ENCODE measurements at regions not wholly inside any gene's neighbourhood (a gene's known extent, or its start where the extent isn't known, plus 50 kb on each side); places are given as distances from the start of the nearest gene placed in this dataset.

DNA sequence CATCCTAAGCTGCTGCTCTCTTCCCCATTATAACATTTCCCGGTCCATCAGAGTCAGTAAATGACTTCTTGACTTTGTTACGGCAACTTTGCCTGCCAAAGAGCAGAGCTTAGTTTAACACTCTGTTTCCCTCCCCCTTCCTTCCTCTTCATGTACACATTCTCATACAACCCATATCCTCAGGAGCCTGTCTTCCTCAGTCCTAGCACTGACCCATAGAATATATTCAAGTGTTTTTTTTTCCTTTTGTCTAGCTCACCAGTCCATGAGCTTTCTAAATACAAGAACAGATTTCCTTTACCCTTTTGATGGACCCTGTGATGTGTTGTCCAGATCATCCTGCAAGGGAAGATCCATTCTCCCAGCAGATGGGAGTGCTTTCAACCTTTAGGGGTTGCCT, 97.0 kb upstream of the MON1B start:
- H3K9me2 ChIP-seq (replicated peaks; ENCODE audit: low read length) = no peaks in the 10 kb centered on the region
- TF ChIP-seq EZH2 (IDR thresholded peaks at IDR 0.05; ENCODE audit: low read length, unreplicated experiment) (no peak), EZH2phosphoT487 (IDR thresholded peaks at IDR 0.05; ENCODE audit: borderline replicate concordance, low read length) (no peak)
- TF ChIP-seq, protein P1, sequence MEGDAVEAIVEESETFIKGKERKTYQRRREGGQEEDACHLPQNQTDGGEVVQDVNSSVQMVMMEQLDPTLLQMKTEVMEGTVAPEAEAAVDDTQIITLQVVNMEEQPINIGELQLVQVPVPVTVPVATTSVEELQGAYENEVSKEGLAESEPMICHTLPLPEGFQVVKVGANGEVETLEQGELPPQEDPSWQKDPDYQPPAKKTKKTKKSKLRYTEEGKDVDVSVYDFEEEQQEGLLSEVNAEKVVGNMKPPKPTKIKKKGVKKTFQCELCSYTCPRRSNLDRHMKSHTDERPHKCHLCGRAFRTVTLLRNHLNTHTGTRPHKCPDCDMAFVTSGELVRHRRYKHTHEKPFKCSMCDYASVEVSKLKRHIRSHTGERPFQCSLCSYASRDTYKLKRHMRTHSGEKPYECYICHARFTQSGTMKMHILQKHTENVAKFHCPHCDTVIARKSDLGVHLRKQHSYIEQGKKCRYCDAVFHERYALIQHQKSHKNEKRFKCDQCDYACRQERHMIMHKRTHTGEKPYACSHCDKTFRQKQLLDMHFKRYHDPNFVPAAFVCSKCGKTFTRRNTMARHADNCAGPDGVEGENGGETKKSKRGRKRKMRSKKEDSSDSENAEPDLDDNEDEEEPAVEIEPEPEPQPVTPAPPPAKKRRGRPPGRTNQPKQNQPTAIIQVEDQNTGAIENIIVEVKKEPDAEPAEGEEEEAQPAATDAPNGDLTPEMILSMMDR (conservative IDR thresholded peaks at IDR 0.05; ENCODE audit: low read depth, low read length) = no peak
- peaks cover 37% of the 10 kb centered on the region for H3K27me3 ChIP-seq (ENCODE audit: low read length)
- H3K4me2 ChIP-seq (ENCODE audit: low read length) = no peak overlapping the region
- no TSS peak for BruUV-seq (replicated peaks)
- H3F3A ChIP-seq (ENCODE audit: low read length, unreplicated experiment) = no peaks in the 10 kb centered on the region
- no peaks in the 10 kb centered on the region for H4K20me1 ChIP-seq (ENCODE audit: low read length)
- POLR2A ChIA-PET (ENCODE audit: unreplicated experiment) = no interaction called here
- no peaks in the 10 kb centered on the region for H3K79me2 ChIP-seq (ENCODE audit: low read length)
- no peak overlapping the region for H2AFZ ChIP-seq (ENCODE audit: low read length)
- CTCF ChIA-PET = no interaction called here
- no peaks in the 10 kb centered on the region for H3K4me1 ChIP-seq (ENCODE audit: insufficient read depth, low read length)
- no peak for ATAC-seq
- no peak for DNase-seq
- no peak overlapping the region for H3K27ac ChIP-seq (ENCODE audit: low read length)
- H3K4me3 ChIP-seq (ENCODE audit: low read length) = no peak overlapping the region
- H3K36me3 ChIP-seq (ENCODE audit: low read depth, low read length) = no peaks in the 10 kb centered on the region
- intact Hi-C loops (cut with micrococcal nuclease) = no loop called here
- H3K9ac ChIP-seq (ENCODE audit: low read length) = no peak overlapping the region
- H3K9me3 ChIP-seq (ENCODE audit: low read length) = no peaks in the 10 kb centered on the region

DNA sequence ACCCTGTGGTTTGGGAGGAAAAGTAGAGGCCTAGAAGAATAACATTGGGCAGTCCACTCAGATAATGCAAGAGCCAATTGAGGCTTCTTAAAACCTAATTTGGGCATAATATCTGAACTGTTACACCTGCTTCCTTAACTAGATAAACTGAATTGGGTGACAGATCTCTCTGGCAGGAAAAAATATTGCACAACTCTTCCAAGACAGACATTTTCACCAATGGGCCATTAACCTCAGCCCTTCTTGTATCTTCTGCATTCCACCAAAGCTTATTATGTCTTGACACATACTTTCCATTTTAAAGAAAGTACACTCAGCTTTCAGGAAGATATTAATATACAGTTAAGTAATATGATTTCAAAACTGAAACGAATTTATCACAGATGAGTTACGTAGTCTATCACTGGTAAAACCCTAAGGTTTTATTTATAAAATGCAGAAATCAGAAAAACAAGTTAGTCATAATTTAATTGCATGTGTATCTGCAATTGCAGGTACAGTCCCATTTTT, 79.9 kb upstream of the MON1B start:
- H4K20me1 ChIP-seq (ENCODE audit: low read length) = no peaks in the 10 kb centered on the region
- no peak overlapping the region for H3K9ac ChIP-seq (ENCODE audit: low read length)
- TF ChIP-seq, protein P1 (conservative IDR thresholded peaks at IDR 0.05; ENCODE audit: low read depth, low read length) = no peak
- TF ChIP-seq EZH2 (IDR thresholded peaks at IDR 0.05; ENCODE audit: low read length, unreplicated experiment) (no peak), EZH2phosphoT487 (IDR thresholded peaks at IDR 0.05; ENCODE audit: borderline replicate concordance, low read length) (no peak)
- ATAC-seq = no peak
- H3K27ac ChIP-seq (ENCODE audit: low read length) = no peak overlapping the region
- no peaks in the 10 kb centered on the region for H3K9me2 ChIP-seq (replicated peaks; ENCODE audit: low read length)
- DNase-seq = no peak
- H3K36me3 ChIP-seq (ENCODE audit: low read depth, low read length) = no peaks in the 10 kb centered on the region
- H3K27me3 ChIP-seq (ENCODE audit: low read length) = peaks cover 19% of the 10 kb centered on the region
- H3K4me2 ChIP-seq (ENCODE audit: low read length) = no peak overlapping the region
- ChIA-PET CTCF (no interaction called here), POLR2A (ENCODE audit: unreplicated experiment) (no interaction called here)
- no peaks in the 10 kb centered on the region for H3F3A ChIP-seq (ENCODE audit: low read length, unreplicated experiment)
- no peaks in the 10 kb centered on the region for H3K79me2 ChIP-seq (ENCODE audit: low read length)
- intact Hi-C loops (cut with micrococcal nuclease) = no loop called here
- no peak overlapping the region for H2AFZ ChIP-seq (ENCODE audit: low read length)
- H3K9me3 ChIP-seq (ENCODE audit: low read length) = no peaks in the 10 kb centered on the region
- no peak overlapping the region for H3K4me3 ChIP-seq (ENCODE audit: low read length)
- BruUV-seq (replicated peaks) = no TSS peak
- H3K4me1 ChIP-seq (ENCODE audit: insufficient read depth, low read length) = no peaks in the 10 kb centered on the region

DNA sequence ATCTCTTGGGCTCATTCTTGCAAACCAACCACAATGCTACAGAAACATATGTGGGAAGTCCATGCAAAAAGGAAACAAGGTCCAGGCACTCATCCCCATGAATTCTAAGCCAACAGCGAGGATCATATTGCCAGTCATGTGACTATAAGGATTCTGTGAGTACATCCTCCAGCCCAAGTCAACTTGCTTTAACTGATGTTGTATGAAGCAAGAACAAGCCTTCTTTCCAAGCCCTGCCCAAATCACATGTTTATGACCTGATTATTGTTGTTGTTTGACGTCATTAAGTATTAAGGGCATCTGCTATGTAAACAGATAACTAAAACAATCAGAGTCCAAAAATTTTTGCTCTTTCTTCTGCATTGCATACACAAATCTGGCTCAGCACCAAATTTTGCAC, 78.2 kb upstream of the MON1B start:
- BruUV-seq (replicated peaks) = no TSS peak
- POLR2A ChIA-PET (ENCODE audit: unreplicated experiment) = no interaction called here
- ATAC-seq (no peak), DNase-seq (no peak)
- peaks cover 20% of the 10 kb centered on the region for H3K27me3 ChIP-seq (ENCODE audit: low read length)
- no peaks in the 10 kb centered on the region for H3K9me3 ChIP-seq (ENCODE audit: low read length)
- H3K9ac ChIP-seq (ENCODE audit: low read length) = no peak overlapping the region
- H3K79me2 ChIP-seq (ENCODE audit: low read length) = no peaks in the 10 kb centered on the region
- no peak overlapping the region for H3K4me2 ChIP-seq (ENCODE audit: low read length)
- H3K36me3 ChIP-seq (ENCODE audit: low read depth, low read length) = no peaks in the 10 kb centered on the region
- intact Hi-C loops (cut with micrococcal nuclease) = no loop called here
- no peak overlapping the region for H3K27ac ChIP-seq (ENCODE audit: low read length)
- H3K9me2 ChIP-seq (replicated peaks; ENCODE audit: low read length) = no peaks in the 10 kb centered on the region
- no peaks in the 10 kb centered on the region for H4K20me1 ChIP-seq (ENCODE audit: low read length)
- H2AFZ ChIP-seq (ENCODE audit: low read length) = no peak overlapping the region
- H3F3A ChIP-seq (ENCODE audit: low read length, unreplicated experiment) = no peaks in the 10 kb centered on the region
- no peaks in the 10 kb centered on the region for H3K4me1 ChIP-seq (ENCODE audit: insufficient read depth, low read length)
- H3K4me3 ChIP-seq (ENCODE audit: low read length) = no peak overlapping the region
- CTCF ChIA-PET = no interaction called here
- TF ChIP-seq EZH2phosphoT487 (IDR thresholded peaks at IDR 0.05; ENCODE audit: borderline replicate concordance, low read length) (no peak), EZH2 (IDR thresholded peaks at IDR 0.05; ENCODE audit: low read length, unreplicated experiment) (no peak)
- TF ChIP-seq, protein P1 (conservative IDR thresholded peaks at IDR 0.05; ENCODE audit: low read depth, low read length) = no peak
